Left lung (tissue), 4 donors: ENCODE measurements at regions not wholly inside any gene's neighbourhood (a gene's known extent, or its start where the extent isn't known, plus 50 kb on each side); places are given as distances from the start of the nearest gene placed in this dataset.

Experiments used
- ATAC-seq: fragments of 200-7000 bp; cut with Tn5 transposase; one replicate; pipeline ENCODE4 v1.9.1; 2020; ENCODE audit warnings: moderate library complexity
- DNase-seq, 4 donors: peaks; one replicate each; pipeline ENCODE4 v3.0.0-alpha.2; 2013 to 2020
- H3K27ac ChIP-seq, 2 donors: fragments of 200-600 bp; sonication (generic) in 1 of 2; one replicate each; pipeline versions ENCODE4 v1.5.0 to v1.8.0; 2020 to 2021
- H3K27me3 ChIP-seq, 2 donors: fragments of 200-600 bp; sonication (generic) in 1 of 2; one replicate each; pipeline versions ENCODE4 v1.5.0 to v1.8.0; 2020 to 2021
- H3K36me3 ChIP-seq, 2 donors: fragments of 200-600 bp; sonication (generic) in 1 of 2; one replicate each; pipeline versions ENCODE4 v1.5.0 to v1.8.0; 2020 to 2021
- H3K4me1 ChIP-seq, 2 donors: fragments of 200-600 bp; one replicate each; pipeline ENCODE4 v1.8.0; 2021
- H3K4me3 ChIP-seq, 2 donors: fragments of 200-600 bp; sonication (generic) in 1 of 2; one replicate each; pipeline versions ENCODE4 v1.5.0 to v1.8.0; 2020 to 2021; ENCODE audit warnings: mild to moderate bottlenecking in 1 of 2
- H3K9me3 ChIP-seq, 2 donors: fragments of 200-600 bp; sonication (generic) in 1 of 2; one replicate each; pipeline versions ENCODE4 v1.5.0 to v1.8.0; 2020 to 2021
- intact Hi-C, 2 donors: fragments of 100-400 bp; cut with DNase I; formaldehyde crosslinking; loops; one replicate each; pipeline versions ENCODE4 v1.11.2 to v1.14.2; 2022
- TF ChIP-seq, protein P1 (sequence below), 2 donors: fragments of 200-600 bp; sonication (generic) in 1 of 2; IDR thresholded peaks; one replicate each; pipeline versions ENCODE4 v1.5.0 to v1.8.0; 2021; ENCODE audit warnings: antibody characterized with exemption in 2 of 2
- donor health status: DM: no; HTN: yes; CAD: no.
- donor health status: DM: no; HTN: no; CAD: no.

DNA sequence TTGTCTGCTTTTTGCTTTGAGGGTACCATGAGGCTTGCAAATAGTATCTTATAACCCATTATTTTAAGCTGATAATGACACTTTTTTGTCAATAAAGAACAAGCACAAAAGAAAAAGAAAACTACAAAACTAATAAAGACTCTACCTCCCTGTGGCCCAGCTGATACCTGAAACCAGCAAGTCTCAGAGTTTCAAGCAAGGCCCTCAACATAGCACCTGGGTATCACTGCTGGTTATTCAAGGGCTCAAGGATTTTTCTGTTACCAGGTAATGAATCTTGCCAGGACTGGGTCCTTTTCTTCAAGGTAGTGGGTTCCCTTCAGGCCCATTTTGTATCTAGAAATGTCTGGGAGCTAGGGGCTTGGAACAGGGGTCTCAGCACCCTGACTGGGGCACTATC, 281.6 kb upstream of the C11orf87 start:
- TF ChIP-seq, protein P1, sequence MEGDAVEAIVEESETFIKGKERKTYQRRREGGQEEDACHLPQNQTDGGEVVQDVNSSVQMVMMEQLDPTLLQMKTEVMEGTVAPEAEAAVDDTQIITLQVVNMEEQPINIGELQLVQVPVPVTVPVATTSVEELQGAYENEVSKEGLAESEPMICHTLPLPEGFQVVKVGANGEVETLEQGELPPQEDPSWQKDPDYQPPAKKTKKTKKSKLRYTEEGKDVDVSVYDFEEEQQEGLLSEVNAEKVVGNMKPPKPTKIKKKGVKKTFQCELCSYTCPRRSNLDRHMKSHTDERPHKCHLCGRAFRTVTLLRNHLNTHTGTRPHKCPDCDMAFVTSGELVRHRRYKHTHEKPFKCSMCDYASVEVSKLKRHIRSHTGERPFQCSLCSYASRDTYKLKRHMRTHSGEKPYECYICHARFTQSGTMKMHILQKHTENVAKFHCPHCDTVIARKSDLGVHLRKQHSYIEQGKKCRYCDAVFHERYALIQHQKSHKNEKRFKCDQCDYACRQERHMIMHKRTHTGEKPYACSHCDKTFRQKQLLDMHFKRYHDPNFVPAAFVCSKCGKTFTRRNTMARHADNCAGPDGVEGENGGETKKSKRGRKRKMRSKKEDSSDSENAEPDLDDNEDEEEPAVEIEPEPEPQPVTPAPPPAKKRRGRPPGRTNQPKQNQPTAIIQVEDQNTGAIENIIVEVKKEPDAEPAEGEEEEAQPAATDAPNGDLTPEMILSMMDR (IDR thresholded peaks at IDR 0.05), result no peak
- DNase-seq, result no peak
- Histone ChIP-seq H3K4me3 (no peak overlapping the region), H3K27ac (no peak overlapping the region), H3K27me3 (no peaks in the 10 kb centered on the region), H3K36me3 (no peaks in the 10 kb centered on the region), H3K9me3 (no peaks in the 10 kb centered on the region), H3K4me1 (no peaks in the 10 kb centered on the region)
- intact Hi-C loops, result no loop called here
- ATAC-seq, result no peak

GRCh38 chr11:109140857-109141515, 281.0 kb upstream of the C11orf87 start:
- Histone ChIP-seq H3K4me1 (no peaks in the 10 kb centered on the region), H3K36me3 (no peaks in the 10 kb centered on the region), H3K27ac (no peak overlapping the region), H3K4me3 (no peak overlapping the region), H3K27me3 (no peaks in the 10 kb centered on the region), H3K9me3 (no peaks in the 10 kb centered on the region)
- peak in 2 of 4 donors; percentile 16 to 33 for DNase-seq
- ATAC-seq, result peak; percentile 82
- TF ChIP-seq, protein P1 (IDR thresholded peaks at IDR 0.05), result no peak
- intact Hi-C loops, result no loop called here

GRCh38 chr11:109145287-109145686, 276.7 kb upstream of the C11orf87 start:
- ATAC-seq (no peak), DNase-seq (peak in 1 of 4 donors; percentile 69)
- intact Hi-C loops, result no loop called here
- H3K9me3 ChIP-seq, result no peaks in the 10 kb centered on the region
- no peak overlapping the region for H3K27ac ChIP-seq
- H3K4me3 ChIP-seq, result no peak overlapping the region
- no peaks in the 10 kb centered on the region for H3K27me3 ChIP-seq
- TF ChIP-seq, protein P1 (IDR thresholded peaks at IDR 0.05), result no peak
- no peaks in the 10 kb centered on the region for H3K36me3 ChIP-seq
- no peaks in the 10 kb centered on the region for H3K4me1 ChIP-seq

DNA sequence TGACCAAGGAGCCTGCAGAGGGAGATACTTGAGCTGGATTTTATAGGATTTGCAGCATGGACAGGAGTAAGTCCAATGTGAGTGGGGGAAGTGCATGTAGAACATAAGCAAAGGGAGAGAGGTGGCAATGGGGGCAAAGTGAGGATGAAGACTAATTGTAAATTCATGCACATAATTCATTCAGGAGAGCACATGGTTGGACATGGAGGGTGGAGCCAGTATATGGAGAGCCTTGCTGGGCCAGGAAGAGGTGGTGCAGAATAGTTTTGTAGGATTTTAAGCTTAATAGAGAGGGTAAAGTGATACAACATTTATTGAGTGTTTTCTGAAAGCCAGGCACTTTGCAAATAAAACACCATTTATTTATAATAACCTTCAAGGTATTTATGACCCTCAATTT, 274.3 kb upstream of the C11orf87 start:
- H3K36me3 ChIP-seq, result no peaks in the 10 kb centered on the region
- ATAC-seq (no peak), DNase-seq (no peak)
- H3K4me3 ChIP-seq, result no peak overlapping the region
- H3K4me1 ChIP-seq, result no peaks in the 10 kb centered on the region
- TF ChIP-seq, protein P1 (IDR thresholded peaks at IDR 0.05), result no peak
- intact Hi-C loops, result no loop called here
- no peak overlapping the region for H3K27ac ChIP-seq
- no peaks in the 10 kb centered on the region for H3K27me3 ChIP-seq
- H3K9me3 ChIP-seq, result no peaks in the 10 kb centered on the region

GRCh38 chr11:109148669-109149068, 273.3 kb upstream of the C11orf87 start:
- H3K4me3 ChIP-seq, result no peak overlapping the region
- TF ChIP-seq, protein P1 (IDR thresholded peaks at IDR 0.05), result no peak
- H3K27me3 ChIP-seq, result no peaks in the 10 kb centered on the region
- H3K36me3 ChIP-seq, result no peaks in the 10 kb centered on the region
- H3K27ac ChIP-seq, result no peak overlapping the region
- H3K4me1 ChIP-seq, result no peaks in the 10 kb centered on the region
- no peak for DNase-seq
- intact Hi-C loops, result no loop called here
- no peaks in the 10 kb centered on the region for H3K9me3 ChIP-seq
- ATAC-seq, result no peak
